AG09309 (cell line): ENCODE measurements at regions not wholly inside any gene's neighbourhood (a gene's known extent, or its start where the extent isn't known, plus 50 kb on each side); places are given as distances from the start of the nearest gene placed in this dataset.

ENCODE experiments used
- DNase-seq: peaks from one replicate; pipeline ENCODE4 v3.0.0-alpha.2; 2010; ENCODE audit warnings: low read depth
- H3K4me3 ChIP-seq: 2 replicates; pipeline ENCODE4 v1.5.1; 2011; ENCODE audit warnings: mild to moderate bottlenecking, low read depth, low read length, moderate library complexity; ENCODE audit not compliant: control insufficient read depth
- CTCF ChIP-seq: IDR thresholded peaks from 2 replicates; pipeline ENCODE4 v1.5.1; 2011; ENCODE audit warnings: mild to moderate bottlenecking, low read depth, low read length, inconsistent platforms; ENCODE audit not compliant: insufficient read depth, control insufficient read depth; ENCODE audit errors: missing control alignments

- no peak for TF ChIP-seq CTCF
- no peak for DNase-seq
- no peak overlapping the region for H3K4me3 ChIP-seq
Observed at GRCh38 chr4:140251571-140251970, 97.6 kb upstream of the MAML3 start.

DNA sequence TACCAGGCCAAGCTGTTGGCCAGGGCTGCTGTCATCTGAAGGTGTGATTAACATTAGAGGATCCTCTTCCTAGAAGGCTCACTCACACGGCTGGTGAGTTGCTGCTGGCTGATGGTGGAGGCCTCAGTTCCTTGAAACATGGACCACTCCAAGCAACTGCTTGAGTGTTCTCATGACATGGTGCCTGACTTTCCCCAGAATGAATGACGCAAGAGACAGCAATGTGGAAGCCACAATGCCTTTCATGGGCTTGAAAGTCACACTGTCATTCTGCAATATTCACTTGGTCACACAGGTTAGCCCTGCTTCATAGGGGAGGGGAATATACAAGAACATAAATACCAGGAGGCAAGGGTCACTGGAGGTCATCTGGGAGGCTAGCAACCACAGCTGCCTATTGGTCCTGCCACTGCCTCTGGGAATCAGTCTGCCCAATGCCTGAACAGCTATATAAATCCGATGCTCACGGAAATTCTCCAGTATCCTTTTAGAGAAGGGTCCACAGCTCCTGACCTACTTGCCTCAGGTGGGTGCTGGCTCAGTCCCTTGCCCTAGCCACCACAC is 97.1 kb upstream of the MAML3 start:
- no peak for TF ChIP-seq CTCF
- DNase-seq = no peak
- no peak overlapping the region for H3K4me3 ChIP-seq

GRCh38 chr4:140249351-140249750 is 95.4 kb upstream of the MAML3 start:
- DNase-seq = no peak
- TF ChIP-seq CTCF = no peak
- H3K4me3 ChIP-seq = no peak overlapping the region

GRCh38 chr4:140247237-140247636 is 93.3 kb upstream of the MAML3 start:
- H3K4me3 ChIP-seq = no peak overlapping the region
- DNase-seq = no peak
- TF ChIP-seq CTCF = no peak

GRCh38 chr4:140246216-140246615 is 92.2 kb upstream of the MAML3 start:
- no peak overlapping the region for H3K4me3 ChIP-seq
- no peak for DNase-seq
- TF ChIP-seq CTCF = no peak

- no peak overlapping the region for H3K4me3 ChIP-seq
- DNase-seq = no peak
- TF ChIP-seq CTCF = no peak
Observed at GRCh38 chr4:140244328-140244727, 90.3 kb upstream of the MAML3 start.

- no peak for TF ChIP-seq CTCF
- no peak overlapping the region for H3K4me3 ChIP-seq
- DNase-seq = no peak
Observed at GRCh38 chr4:140243278-140243753, 89.3 kb upstream of the MAML3 start.
